ENCODE measurements at regions not wholly inside any gene's neighbourhood (a gene's known extent, or its start where the extent isn't known, plus 50 kb on each side); places are given as distances from the start of the nearest gene placed in this dataset.
A peak's percentile ranks its signal among the peaks of the same experiment; 100 is the strongest.

GRCh38 chr18:78770139-78770822, 209.3 kb upstream of the SALL3 start:
- intact Hi-C loops (cut with DNase I; ENCODE audit: low total_unique reads) = no loop called here
- WGBS, 2 donors = 76 to 79% methylated on average over 21 of the region's 21 CpGs
- H3K4me3 ChIP-seq (ENCODE audit: low read depth, poor library complexity, severe bottlenecking) = no peak overlapping the region
- no peak for TF ChIP-seq POLR2A (IDR thresholded peaks at IDR 0.05)
- TF ChIP-seq CTCF (IDR thresholded peaks at IDR 0.05) = no peak
- peak in 1 of 2 donors; percentile 72 for DNase-seq (ENCODE audit: low spot score in 2 of 2)

GRCh38 chr18:78770823-78771139, 208.8 kb upstream of the SALL3 start:
- DNase-seq (ENCODE audit: low spot score in 2 of 2) = no peak
- intact Hi-C loops (cut with DNase I; ENCODE audit: low total_unique reads) = no loop called here
- no peak overlapping the region for H3K4me3 ChIP-seq (ENCODE audit: low read depth, poor library complexity, severe bottlenecking)
- TF ChIP-seq POLR2A (IDR thresholded peaks at IDR 0.05) (no peak), CTCF (IDR thresholded peaks at IDR 0.05) (no peak)
- WGBS, 2 donors = 82 to 85% methylated on average over 12 of the region's 12 CpGs

GRCh38 chr18:78771496-78772359, 207.9 kb upstream of the SALL3 start:
- intact Hi-C loops (cut with DNase I; ENCODE audit: low total_unique reads) = no loop called here
- WGBS, 2 donors = 56 to 68% methylated on average over 19 to 21 of the region's 22 CpGs
- no peak for TF ChIP-seq CTCF (IDR thresholded peaks at IDR 0.05)
- no peak for TF ChIP-seq POLR2A (IDR thresholded peaks at IDR 0.05)
- DNase-seq (ENCODE audit: low spot score in 2 of 2) = peak in 1 of 2 donors; percentile 68
- no peak overlapping the region for H3K4me3 ChIP-seq (ENCODE audit: low read depth, poor library complexity, severe bottlenecking)

- intact Hi-C loops (cut with DNase I; ENCODE audit: low total_unique reads) = no loop called here
- peak in 1 of 2 donors; percentile 68 for DNase-seq (ENCODE audit: low spot score in 2 of 2)
- WGBS, 2 donors = 67 to 71% methylated on average over 21 to 26 of the region's 26 CpGs
Observed at GRCh38 chr18:78772360-78773302, 207.0 kb upstream of the SALL3 start.

More at GRCh38 chr18:78772360-78773302, 207.0 kb upstream of the SALL3 start:
- H3K4me3 ChIP-seq (ENCODE audit: low read depth, poor library complexity, severe bottlenecking) = no peak overlapping the region
- no peak for TF ChIP-seq POLR2A (IDR thresholded peaks at IDR 0.05)
- no peak for TF ChIP-seq CTCF (IDR thresholded peaks at IDR 0.05)
